Stimulated activated CD4-positive, alpha-beta T cell treated with anti-CD3 and anti-CD28 coated beads, Interleukin-12 subunit alpha, Interleukin-12 subunit beta, amount 100 ng/mL, for 48 hours (primary cell): ENCODE measurements at regions not wholly inside any gene's neighbourhood (a gene's known extent, or its start where the extent isn't known, plus 50 kb on each side); places are given as distances from the start of the nearest gene placed in this dataset.

Source experiments
- DNase-seq, 3 donors: peaks; one replicate each; pipeline ENCODE4 v3.0.0-alpha.2; 2020; ENCODE audit warnings: low read depth in 2 of 3, low spot score in 1 of 3

DNA sequence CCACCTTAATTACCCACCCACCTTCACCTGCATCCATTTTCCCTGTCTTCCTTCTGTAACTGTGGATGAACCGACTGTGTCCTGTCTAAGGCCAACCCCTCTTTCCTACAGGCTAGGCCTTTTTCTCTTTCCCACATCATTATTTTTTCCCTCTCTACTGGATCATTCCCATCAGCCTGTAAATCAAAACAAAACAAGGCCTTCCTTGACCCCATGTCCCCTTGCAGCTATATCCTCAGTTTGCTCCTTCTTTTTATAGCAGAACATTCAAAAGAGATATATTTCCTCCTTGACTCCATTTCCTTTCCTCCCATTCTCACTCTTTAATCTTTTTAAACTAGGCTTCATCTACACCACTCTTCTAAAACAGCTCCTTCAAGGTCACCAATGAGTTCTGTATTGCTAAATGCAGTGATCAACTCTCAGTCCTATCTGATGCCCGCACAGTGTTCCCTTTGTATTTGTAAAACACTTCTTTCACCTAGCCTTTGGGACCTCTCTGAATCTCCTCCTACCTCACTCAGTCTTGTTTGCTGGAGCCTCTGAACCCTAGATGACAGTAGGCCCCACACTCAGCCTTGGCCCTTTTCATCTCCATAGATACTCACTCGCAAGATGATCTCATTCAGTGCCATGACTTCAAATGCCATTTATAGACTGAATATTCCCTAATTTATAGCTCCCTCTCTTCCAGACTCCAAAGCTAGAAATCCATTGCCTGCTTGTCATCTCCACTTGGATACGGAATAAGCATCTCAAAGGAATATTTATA lies 55.7 kb downstream of the CXCR4 start:
- no peak for DNase-seq

- DNase-seq, result no peak
Observed at GRCh38 chr2:136060416-136060815, 57.5 kb downstream of the CXCR4 start.

GRCh38 chr2:136059036-136059472 lies 58.9 kb downstream of the CXCR4 start:
- no peak for DNase-seq

DNA sequence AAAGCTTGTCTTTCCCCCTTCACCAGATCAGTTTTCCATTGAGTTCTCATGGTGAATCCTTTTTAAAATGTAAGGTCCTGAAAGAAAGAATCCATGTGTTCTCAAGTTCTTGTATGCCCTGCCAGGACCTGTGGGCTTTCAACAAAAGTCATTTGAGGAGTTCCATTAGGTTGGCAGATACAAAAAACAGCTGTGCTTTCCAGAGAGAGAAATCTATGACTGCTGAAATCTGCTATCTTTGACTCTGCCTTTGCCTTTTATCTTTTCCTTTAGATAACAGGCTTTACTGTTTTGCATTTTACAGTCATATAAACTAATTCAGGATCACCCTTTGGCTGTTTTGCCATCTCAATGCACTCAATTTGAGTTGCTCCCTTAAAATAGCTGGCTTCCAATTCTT lies 59.7 kb downstream of the CXCR4 start:
- no peak for DNase-seq

- no peak for DNase-seq
Observed at GRCh38 chr2:136057802-136058140, 60.2 kb downstream of the CXCR4 start.

DNA sequence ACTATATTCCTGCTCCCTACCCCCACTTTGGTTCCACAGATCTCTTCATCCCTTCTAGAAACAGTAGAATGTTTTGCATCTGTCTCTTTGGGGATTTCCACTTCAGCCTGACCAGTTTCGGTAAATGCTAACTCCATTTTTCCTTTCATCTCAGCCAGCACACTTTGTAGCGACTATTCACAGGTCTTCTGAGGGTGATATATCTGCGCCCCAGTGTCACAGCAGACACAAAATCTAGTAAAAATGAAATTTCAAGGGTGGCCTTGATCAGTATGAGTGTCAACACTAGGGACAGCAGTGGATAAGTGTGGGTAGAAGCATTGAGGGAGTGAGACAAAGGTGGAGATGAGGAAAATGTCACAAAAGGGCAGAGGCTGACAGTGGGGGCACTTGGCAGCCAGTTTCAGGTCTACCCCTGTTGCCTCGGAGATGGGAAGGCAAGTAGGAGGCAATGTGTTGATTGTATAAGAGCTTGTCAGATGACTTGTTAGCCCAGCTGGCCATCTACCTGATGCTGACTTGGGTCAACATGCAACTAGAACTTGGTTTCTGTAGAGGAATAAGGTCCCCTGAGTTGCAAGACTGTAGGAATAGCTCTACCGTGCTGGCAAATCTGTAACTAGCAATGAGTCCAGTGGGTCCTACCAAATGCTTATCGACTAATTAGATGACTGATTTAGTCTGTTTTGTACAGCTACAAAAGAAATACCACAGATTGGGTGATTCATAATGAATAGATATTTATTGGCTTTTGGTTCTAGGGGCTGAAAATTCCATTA lies 60.7 kb downstream of the CXCR4 start:
- peak; percentile 21 to 38 (median 35) for DNase-seq

GRCh38 chr2:136055929-136056688 lies 61.8 kb downstream of the CXCR4 start:
- DNase-seq, result no peak

- DNase-seq, result no peak
Observed at GRCh38 chr2:136054856-136055255, 63.1 kb downstream of the CXCR4 start.

- DNase-seq, result no peak
Observed at GRCh38 chr2:136052369-136053362, 65.3 kb downstream of the CXCR4 start.

DNA sequence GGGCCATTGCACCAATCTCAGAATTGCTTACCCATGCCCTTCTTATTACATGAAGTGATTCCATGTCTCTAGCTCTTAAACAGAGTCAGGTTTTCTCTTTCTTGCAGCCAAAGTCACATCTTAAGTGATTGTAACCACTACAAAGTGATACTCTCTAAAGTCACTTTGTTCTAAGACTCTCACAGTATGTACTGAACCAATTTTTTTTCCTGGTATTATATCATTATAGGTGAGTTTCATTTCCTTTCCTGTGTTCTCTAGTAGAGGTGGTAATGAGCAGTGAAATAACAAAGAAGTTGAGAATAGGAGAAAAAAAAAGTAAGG lies 66.3 kb upstream of the DARS1 start:
- no peak for DNase-seq

DNA sequence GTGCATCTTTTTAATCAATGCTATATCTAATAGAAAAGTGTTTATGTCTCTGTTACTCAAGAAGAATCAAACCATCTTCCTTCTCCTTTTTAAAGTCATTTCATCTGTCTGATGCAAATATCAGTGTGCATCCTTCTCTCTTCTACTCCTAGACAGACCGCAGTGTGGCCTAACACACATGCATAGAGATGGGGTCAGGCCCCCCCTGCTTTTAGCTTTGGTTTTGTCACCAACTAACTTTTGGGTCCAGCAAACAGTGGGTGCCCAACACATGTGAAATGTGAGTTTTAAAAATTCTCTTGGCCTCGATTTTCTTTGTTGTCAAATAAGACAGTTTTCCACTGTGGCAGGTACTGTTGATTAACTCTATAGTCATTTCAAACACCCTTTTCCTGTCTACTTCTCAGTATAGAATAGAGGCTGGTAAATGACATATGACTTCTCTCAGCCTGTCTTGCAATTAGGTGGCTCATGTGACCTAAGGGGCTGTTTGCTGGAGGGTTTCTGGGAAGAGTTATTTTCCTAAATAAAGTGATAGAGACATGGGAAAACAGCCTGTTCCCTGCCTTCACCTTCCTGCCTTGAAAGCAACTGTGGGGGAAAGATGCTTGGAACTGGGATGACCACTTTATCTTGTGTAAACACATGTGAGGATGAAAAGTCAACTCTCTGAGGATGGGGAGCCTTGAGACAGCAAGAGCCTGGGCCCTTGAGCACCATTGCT lies 65.7 kb upstream of the DARS1 start:
- no peak for DNase-seq

DNA sequence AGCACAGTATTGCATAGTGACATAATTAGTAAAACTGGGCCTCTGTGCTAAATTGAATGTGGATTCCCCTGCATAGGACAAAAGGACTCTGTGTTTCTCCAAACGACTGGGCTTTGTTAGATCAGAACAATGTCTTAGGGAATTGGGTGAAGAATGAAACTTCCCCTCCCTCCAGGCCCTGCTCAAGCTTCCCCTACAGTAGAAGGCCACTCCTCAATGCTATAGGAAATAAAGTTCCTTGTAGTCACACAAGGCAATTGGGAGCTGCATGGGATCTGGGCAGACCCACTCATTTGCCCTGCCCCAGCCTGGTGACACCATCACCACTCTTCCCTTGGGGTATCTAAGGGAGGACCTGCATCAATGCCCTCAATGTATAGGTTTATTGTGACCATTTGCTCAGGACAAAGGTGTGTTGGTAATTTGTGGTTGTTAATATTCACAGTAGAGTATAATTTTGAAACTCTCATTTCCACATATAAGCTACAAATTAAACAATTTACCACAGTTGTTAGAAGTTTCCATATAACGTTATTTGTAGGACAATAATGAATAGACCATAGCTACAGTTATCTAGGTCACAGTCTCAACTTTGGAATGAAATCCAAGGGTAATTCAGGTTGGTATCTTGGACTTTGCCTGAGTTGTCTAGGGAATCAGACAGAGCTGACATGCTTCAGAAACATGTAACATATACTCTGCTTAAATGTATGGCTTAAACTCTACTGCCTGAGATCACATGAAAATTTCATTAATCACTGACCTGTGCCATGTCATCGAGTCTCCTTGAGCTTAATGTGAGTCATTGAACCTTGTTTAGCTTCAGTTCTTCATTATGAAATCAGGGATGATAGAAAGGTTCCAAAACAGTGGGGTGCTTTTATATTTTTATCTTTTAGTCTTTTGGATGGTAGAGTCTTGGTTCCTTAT lies 64.8 kb upstream of the DARS1 start:
- DNase-seq, result no peak

GRCh38 chr2:136049011-136049742 lies 63.8 kb upstream of the DARS1 start:
- no peak for DNase-seq

DNA sequence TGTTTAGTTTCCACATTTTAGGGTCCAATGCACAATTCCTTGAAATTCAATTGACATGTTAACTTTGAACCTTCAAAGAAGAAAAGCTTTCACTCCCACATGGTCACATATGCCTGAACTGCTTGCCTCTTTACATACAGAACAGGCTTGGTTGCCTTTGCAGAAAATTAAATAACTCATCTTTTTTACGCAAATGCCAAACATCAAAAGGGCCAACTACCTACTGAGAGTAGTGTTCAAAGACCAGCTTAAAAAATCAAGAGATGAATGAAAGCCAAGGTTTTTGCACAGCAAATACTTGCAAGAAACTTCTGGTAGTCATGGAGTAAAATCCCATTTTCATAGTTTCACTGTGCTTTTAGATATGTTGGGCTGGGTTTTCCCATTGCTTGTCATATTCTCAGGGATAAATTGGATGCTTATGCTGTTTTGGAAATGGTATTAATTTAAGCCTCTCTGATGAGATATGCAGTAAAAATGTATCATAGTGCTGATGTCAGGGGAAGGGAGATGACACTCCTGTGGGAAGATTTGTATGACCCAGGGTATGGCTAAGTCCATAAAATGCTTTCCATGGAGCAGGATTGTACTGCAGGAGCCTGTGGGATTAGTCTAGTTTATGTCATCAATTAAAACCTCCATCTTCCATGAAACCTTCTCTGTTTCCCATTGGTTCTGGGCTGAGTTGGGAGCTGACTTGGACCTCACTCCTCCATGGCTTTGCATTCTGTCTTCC lies 60.6 kb upstream of the DARS1 start:
- no peak for DNase-seq

DNA sequence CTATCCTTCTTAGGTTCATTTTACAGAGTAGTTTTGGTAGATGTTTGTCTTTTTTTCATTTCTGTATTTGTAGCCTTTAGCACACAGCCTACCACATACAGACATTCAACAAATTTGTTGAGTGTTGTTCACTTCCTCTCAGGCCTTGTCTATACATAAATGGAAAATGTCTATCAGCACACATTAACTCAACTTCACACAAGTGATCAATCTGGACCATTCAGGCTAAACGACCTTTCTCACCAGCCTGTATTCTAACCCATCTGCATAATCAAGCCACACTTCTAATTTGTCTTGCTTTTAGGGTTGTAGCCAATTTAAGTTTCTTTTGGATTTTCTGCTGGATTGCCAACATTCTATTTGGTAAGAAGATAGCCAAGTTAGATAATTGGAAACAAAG lies 59.9 kb upstream of the DARS1 start:
- DNase-seq, result no peak
